GM12892 (cell line): ENCODE measurements at regions not wholly inside any gene's neighbourhood (a gene's known extent, or its start where the extent isn't known, plus 50 kb on each side); places are given as distances from the start of the nearest gene placed in this dataset.

Experiments used
- POLR2A ChIP-seq: IDR thresholded peaks from 2 replicates; pipeline ENCODE4 v1.6.1; 2011; ENCODE audit warnings: low read depth, low read length, control low read depth
- POLR2AphosphoS5 ChIP-seq: IDR thresholded peaks from 2 replicates; pipeline ENCODE4 v1.6.1; 2011; ENCODE audit warnings: low read depth, low read length, control low read depth

GRCh38 chr2:41420219-41420618 is 627.6 kb upstream of the PKDCC start:
- no peak for TF ChIP-seq POLR2A
- TF ChIP-seq POLR2AphosphoS5 = no peak
